ENCODE measurements at regions not wholly inside any gene's neighbourhood (a gene's known extent, or its start where the extent isn't known, plus 50 kb on each side); places are given as distances from the start of the nearest gene placed in this dataset.

DNA sequence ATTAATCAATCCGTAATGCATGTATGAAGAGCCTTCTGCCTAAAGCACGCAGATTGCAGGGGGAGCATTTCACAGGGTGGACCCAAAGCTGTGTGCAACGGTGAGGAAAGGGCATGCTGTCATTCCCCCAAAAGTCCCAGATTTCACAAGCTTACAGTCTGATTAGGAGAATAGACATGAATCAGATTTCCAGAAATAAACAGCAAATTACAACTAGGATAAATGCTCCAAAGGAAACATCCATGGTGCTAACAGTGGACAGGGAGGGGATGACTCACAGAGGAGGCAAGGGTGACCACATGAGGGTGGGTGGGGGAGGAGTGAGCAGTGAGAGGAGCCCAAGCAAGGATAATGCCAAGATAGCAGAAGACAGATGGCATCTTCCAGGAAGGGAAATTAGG is 258.4 kb upstream of the TAS2R1 start:
- no peak for DNase-seq (ENCODE audit: low spot score in 2 of 2)
- TF ChIP-seq POLR2AphosphoS5 (IDR thresholded peaks at IDR 0.05) (no peak), POLR2A (IDR thresholded peaks at IDR 0.05) (no peak)
- TF ChIP-seq, protein P1, sequence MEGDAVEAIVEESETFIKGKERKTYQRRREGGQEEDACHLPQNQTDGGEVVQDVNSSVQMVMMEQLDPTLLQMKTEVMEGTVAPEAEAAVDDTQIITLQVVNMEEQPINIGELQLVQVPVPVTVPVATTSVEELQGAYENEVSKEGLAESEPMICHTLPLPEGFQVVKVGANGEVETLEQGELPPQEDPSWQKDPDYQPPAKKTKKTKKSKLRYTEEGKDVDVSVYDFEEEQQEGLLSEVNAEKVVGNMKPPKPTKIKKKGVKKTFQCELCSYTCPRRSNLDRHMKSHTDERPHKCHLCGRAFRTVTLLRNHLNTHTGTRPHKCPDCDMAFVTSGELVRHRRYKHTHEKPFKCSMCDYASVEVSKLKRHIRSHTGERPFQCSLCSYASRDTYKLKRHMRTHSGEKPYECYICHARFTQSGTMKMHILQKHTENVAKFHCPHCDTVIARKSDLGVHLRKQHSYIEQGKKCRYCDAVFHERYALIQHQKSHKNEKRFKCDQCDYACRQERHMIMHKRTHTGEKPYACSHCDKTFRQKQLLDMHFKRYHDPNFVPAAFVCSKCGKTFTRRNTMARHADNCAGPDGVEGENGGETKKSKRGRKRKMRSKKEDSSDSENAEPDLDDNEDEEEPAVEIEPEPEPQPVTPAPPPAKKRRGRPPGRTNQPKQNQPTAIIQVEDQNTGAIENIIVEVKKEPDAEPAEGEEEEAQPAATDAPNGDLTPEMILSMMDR (IDR thresholded peaks at IDR 0.05) = no peak
- H3K27me3 ChIP-seq = no peaks in the 10 kb centered on the region
- no peaks in the 10 kb centered on the region for H3K9me3 ChIP-seq
- no peak overlapping the region for H3K27ac ChIP-seq
- no peaks in the 10 kb centered on the region for H3K36me3 ChIP-seq
- H3K4me1 ChIP-seq = no peaks in the 10 kb centered on the region
- intact Hi-C loops (cut with DNase I; ENCODE audit: low total_unique reads) = loop anchor here (5.0 kb wide), 1 partner anchor 1189 kb away; no protein-coding TSS in a partner anchor
- no peak overlapping the region for H3K4me3 ChIP-seq

DNA sequence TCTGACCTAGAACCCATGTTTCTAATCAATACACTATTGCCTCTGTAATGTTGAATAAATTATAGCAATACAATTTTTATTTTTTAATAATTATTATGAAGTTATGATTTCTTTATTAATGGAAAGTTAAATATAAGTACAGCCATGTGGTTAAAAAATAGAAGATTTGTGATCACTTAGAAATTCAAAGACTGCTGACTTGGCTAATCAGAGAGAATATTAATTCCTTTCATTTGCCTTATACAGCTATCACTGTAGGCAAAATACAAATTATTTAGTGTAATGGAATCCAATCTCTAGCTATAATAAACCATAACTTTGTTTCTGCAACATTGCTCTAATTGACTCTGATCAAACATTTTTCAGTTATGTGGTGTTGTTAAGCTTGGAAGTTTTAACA is 255.0 kb upstream of the TAS2R1 start:
- TF ChIP-seq, protein P1 (IDR thresholded peaks at IDR 0.05) = no peak
- no peak for TF ChIP-seq POLR2A (IDR thresholded peaks at IDR 0.05)
- TF ChIP-seq POLR2AphosphoS5 (IDR thresholded peaks at IDR 0.05) = no peak
- intact Hi-C loops (cut with DNase I; ENCODE audit: low total_unique reads) = loop anchor here (5.0 kb wide), 1 partner anchor 1192 kb away; no protein-coding TSS in a partner anchor
- Histone ChIP-seq H3K4me1 (no peaks in the 10 kb centered on the region), H3K27me3 (no peaks in the 10 kb centered on the region), H3K4me3 (no peak overlapping the region), H3K36me3 (no peaks in the 10 kb centered on the region), H3K27ac (no peak overlapping the region), H3K9me3 (peaks cover 0 to 12% of the 10 kb centered on the region in 2 donors)
- no peak for DNase-seq (ENCODE audit: low spot score in 2 of 2)

DNA sequence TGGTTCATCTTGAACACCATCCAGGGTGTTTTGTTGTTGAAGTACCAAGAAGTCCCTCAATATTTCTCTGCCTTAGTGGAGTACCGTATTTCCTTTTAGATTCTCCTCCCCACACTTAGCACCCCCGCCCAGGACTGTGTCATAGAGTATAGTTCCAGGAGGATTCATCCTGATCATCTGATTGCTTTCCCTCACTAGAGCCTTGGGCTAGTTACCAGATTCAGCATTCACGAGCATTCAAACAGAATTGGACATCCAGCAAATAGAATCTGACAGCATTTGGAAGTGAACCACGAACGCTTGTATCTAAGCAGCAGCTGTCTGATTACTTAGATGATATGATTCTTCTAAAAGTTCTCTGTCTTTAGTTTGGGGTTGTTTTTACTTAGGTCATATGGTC is 248.1 kb upstream of the TAS2R1 start:
- Histone ChIP-seq H3K9me3 (peaks cover 0 to 12% of the 10 kb centered on the region in 2 donors), H3K4me3 (no peak overlapping the region), H3K36me3 (no peaks in the 10 kb centered on the region), H3K4me1 (no peaks in the 10 kb centered on the region), H3K27ac (no peak overlapping the region), H3K27me3 (no peaks in the 10 kb centered on the region)
- DNase-seq (ENCODE audit: low spot score in 2 of 2) = no peak
- intact Hi-C loops (cut with DNase I; ENCODE audit: low total_unique reads) = no loop called here
- no peak for TF ChIP-seq POLR2AphosphoS5 (IDR thresholded peaks at IDR 0.05)
- TF ChIP-seq, protein P1 (IDR thresholded peaks at IDR 0.05) = no peak
- TF ChIP-seq POLR2A (IDR thresholded peaks at IDR 0.05) = no peak

DNA sequence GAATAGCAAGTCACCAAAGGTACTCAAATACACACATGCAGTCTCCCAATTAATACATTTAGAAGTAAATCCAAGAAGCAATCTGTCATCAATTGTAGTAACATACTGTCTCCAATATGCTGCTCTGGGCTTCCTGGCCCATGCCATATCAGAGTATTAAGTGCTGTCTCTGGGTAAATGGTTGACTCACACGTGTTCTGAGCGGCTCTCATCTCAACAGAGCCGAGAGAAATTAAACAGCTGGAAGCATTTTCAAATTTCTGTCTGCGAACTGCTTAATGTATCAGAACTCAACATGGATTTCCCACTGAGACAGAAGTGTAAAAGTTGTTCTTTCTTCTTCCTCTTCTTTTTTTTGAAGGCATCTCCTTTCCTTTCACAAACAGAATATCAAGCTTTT is 247.3 kb upstream of the TAS2R1 start:
- no peaks in the 10 kb centered on the region for H3K36me3 ChIP-seq
- TF ChIP-seq POLR2AphosphoS5 (IDR thresholded peaks at IDR 0.05) = no peak
- no peak overlapping the region for H3K27ac ChIP-seq
- intact Hi-C loops (cut with DNase I; ENCODE audit: low total_unique reads) = no loop called here
- H3K4me3 ChIP-seq = no peak overlapping the region
- peaks cover 0 to 12% of the 10 kb centered on the region in 2 donors for H3K9me3 ChIP-seq
- no peak for DNase-seq (ENCODE audit: low spot score in 2 of 2)
- no peaks in the 10 kb centered on the region for H3K4me1 ChIP-seq
- H3K27me3 ChIP-seq = no peaks in the 10 kb centered on the region

DNA sequence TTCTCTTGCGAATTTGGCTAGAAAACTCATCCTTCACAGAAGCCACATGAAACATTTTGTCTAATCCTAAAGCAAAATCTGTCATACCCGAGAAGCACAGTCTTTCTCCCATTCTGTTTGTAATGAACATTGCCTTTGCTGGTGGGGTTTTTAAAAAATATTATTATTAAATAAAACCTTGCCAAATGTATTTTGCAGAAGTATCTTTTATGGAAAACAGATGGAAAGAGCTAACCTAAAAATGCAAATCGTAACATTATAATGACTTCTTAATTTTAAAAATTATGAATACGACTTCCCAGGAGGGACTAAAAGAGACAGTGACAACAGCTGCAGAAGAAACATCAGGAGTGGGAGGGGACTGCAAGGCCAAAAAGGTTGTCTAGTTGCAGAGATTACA is 246.3 kb upstream of the TAS2R1 start:
- DNase-seq (ENCODE audit: low spot score in 2 of 2) = no peak
- TF ChIP-seq, protein P1 (IDR thresholded peaks at IDR 0.05) = no peak
- TF ChIP-seq POLR2A (IDR thresholded peaks at IDR 0.05) (no peak), POLR2AphosphoS5 (IDR thresholded peaks at IDR 0.05) (no peak)
- intact Hi-C loops (cut with DNase I; ENCODE audit: low total_unique reads) = no loop called here
- Histone ChIP-seq H3K9me3 (peaks cover 0 to 7% of the 10 kb centered on the region in 2 donors), H3K27me3 (no peaks in the 10 kb centered on the region), H3K27ac (no peak overlapping the region), H3K36me3 (no peaks in the 10 kb centered on the region), H3K4me3 (no peak overlapping the region), H3K4me1 (no peaks in the 10 kb centered on the region)
